Neuronal stem cell (in vitro differentiated cells): ENCODE measurements at regions not wholly inside any gene's neighbourhood (a gene's known extent, or its start where the extent isn't known, plus 50 kb on each side); places are given as distances from the start of the nearest gene placed in this dataset.

Experiments used
- DNase-seq: peaks from one replicate; pipeline ENCODE4 v3.0.0-alpha.2; 2013; ENCODE audit warnings: low spot score
- H2AFZ ChIP-seq: one replicate; pipeline ENCODE4 v1.6.1; 2013; ENCODE audit warnings: mild to moderate bottlenecking, low read length, inconsistent platforms
- H2AK5ac ChIP-seq: 2 replicates; pipeline ENCODE4 v1.6.1; 2013; ENCODE audit warnings: low read depth, mild to moderate bottlenecking, inconsistent platforms, low read length, moderate library complexity, mixed read lengths
- H2BK120ac ChIP-seq: 2 replicates; pipeline ENCODE4 v1.6.1; 2013; ENCODE audit warnings: low read depth, mild to moderate bottlenecking, inconsistent platforms, low read length, moderate library complexity, mixed read lengths
- H2BK12ac ChIP-seq: one replicate; pipeline ENCODE4 v1.6.1; 2013; ENCODE audit warnings: low read length, inconsistent platforms
- H2BK15ac ChIP-seq: 2 replicates; pipeline ENCODE4 v1.6.1; 2013; ENCODE audit warnings: mild to moderate bottlenecking, low read length, inconsistent platforms, mixed read lengths
- H2BK5ac ChIP-seq: one replicate; pipeline ENCODE4 v1.6.1; 2013; ENCODE audit warnings: inconsistent platforms, mild to moderate bottlenecking, low read length, moderate library complexity
- H3K14ac ChIP-seq: one replicate; pipeline ENCODE4 v1.6.1; 2013; ENCODE audit warnings: low read length, inconsistent platforms
- H3K18ac ChIP-seq: 2 replicates; pipeline ENCODE4 v1.6.1; 2013; ENCODE audit warnings: low read length, inconsistent platforms
- H3K23ac ChIP-seq: 2 replicates; pipeline ENCODE4 v1.6.1; 2013; ENCODE audit warnings: low read depth, mild to moderate bottlenecking, mixed read lengths, low read length, inconsistent platforms; ENCODE audit not compliant: poor library complexity
- H3K27ac ChIP-seq: replicated peaks from 3 replicates; pipeline ENCODE4 v1.5.1; 2013; ENCODE audit warnings: low read length, inconsistent platforms
- H3K27me3 ChIP-seq, 3 experiments: 2 replicates each; pipeline ENCODE4 v1.6.1; 2013; ENCODE audit warnings: low read length in 3 of 3, mild to moderate bottlenecking in 2 of 3, inconsistent platforms in 1 of 3, low read depth in 1 of 3, mixed read lengths in 1 of 3, moderate library complexity in 1 of 3; ENCODE audit not compliant: control insufficient read depth in 3 of 3, insufficient read depth in 3 of 3
- H3K36me3 ChIP-seq, 2 donors: replicated peaks in 1 of 2; 2 replicates each; pipeline ENCODE4 v1.6.1; 2013; ENCODE audit warnings: low read length in 2 of 2; ENCODE audit not compliant: control insufficient read depth in 2 of 2, insufficient read depth in 2 of 2
- H3K4ac ChIP-seq: 2 replicates; pipeline ENCODE4 v1.6.1; 2013; ENCODE audit warnings: inconsistent platforms, mild to moderate bottlenecking, low read length, moderate library complexity
- H3K4me1 ChIP-seq, 2 donors: 1 replicate in 1 of 2; 2 replicates in 1 of 2; pipeline ENCODE4 v1.6.1; 2013; ENCODE audit warnings: low read length in 2 of 2, low read depth in 1 of 2; ENCODE audit not compliant: control insufficient read depth in 2 of 2, insufficient read depth in 1 of 2
- H3K4me2 ChIP-seq: one replicate; pipeline ENCODE4 v1.6.1; 2013; ENCODE audit warnings: mild to moderate bottlenecking, low read length, inconsistent platforms; ENCODE audit not compliant: insufficient read depth, poor library complexity, severe bottlenecking
- H3K4me3 ChIP-seq, 2 donors: 2 replicates each; pipeline ENCODE4 v1.5.1; 2013; ENCODE audit warnings: low read length in 2 of 2, mild to moderate bottlenecking in 2 of 2, inconsistent platforms in 1 of 2, moderate library complexity in 1 of 2
- H3K79me1 ChIP-seq: one replicate; pipeline ENCODE4 v1.6.1; 2013; ENCODE audit warnings: low read depth, mild to moderate bottlenecking, inconsistent platforms, low read length, moderate library complexity
- H3K9ac ChIP-seq: one replicate; pipeline ENCODE4 v1.6.1; 2013; ENCODE audit warnings: mild to moderate bottlenecking, low read depth, low read length, inconsistent platforms; ENCODE audit not compliant: poor library complexity
- H3K9me3 ChIP-seq, 2 donors: replicated peaks in 1 of 2; 2 replicates each; pipeline versions ENCODE3 to v1.6.1; 2013; ENCODE audit warnings: low read length in 2 of 2, mild to moderate bottlenecking in 2 of 2, inconsistent platforms in 1 of 2, low read depth in 1 of 2, mixed read lengths in 1 of 2, moderate library complexity in 1 of 2; ENCODE audit not compliant: control insufficient read depth in 2 of 2, insufficient read depth in 1 of 2
- H4K8ac ChIP-seq: one replicate; pipeline ENCODE4 v1.6.1; 2013; ENCODE audit warnings: low read depth, mild to moderate bottlenecking, inconsistent platforms, low read length, moderate library complexity
- H4K91ac ChIP-seq: one replicate; pipeline ENCODE4 v1.6.1; 2013; ENCODE audit warnings: low read length, low read depth, mild to moderate bottlenecking, inconsistent platforms; ENCODE audit not compliant: poor library complexity
- WGBS, 2 donors: extraction: QIAGEN DNeasy Blood & Tissue Kit; methylation state at CpG; one replicate each; pipeline ENCODE4 v1.1.7; 2013; ENCODE audit warnings: missing lambda C conversion rate in 2 of 2, mixed read lengths in 1 of 2; ENCODE audit not compliant: insufficient read length in 2 of 2, insufficient replicate concordance in 1 of 2; ENCODE audit errors: extremely low coverage in 2 of 2; 5-methylcytosine and 5-hydroxymethylcytosine counted together

GRCh38 chr5:93653716-93654115 lies 70.7 kb downstream of the NR2F1 start:
- no peak overlapping the region for H3K4ac ChIP-seq
- no peak overlapping the region for H3K27ac ChIP-seq
- no CpG with 5 or more reads among the region's 1 CpG for WGBS, 2 donors
- H3K4me3 ChIP-seq = no peak overlapping the region
- H2BK15ac ChIP-seq = no peak overlapping the region
- H4K91ac ChIP-seq = no peak overlapping the region
- H2AK5ac ChIP-seq = no peak overlapping the region
- H3K79me1 ChIP-seq = no peaks in the 10 kb centered on the region
- no peak overlapping the region for H4K8ac ChIP-seq
- H3K18ac ChIP-seq = no peak overlapping the region
- peaks cover 0 to 4% of the 10 kb centered on the region in 2 donors for H3K4me1 ChIP-seq
- H3K4me2 ChIP-seq = no peak overlapping the region
- no peak overlapping the region for H3K9ac ChIP-seq
- DNase-seq = no peak
- no peak overlapping the region for H2BK120ac ChIP-seq
- no peak overlapping the region for H3K23ac ChIP-seq
- no peak overlapping the region for H2BK5ac ChIP-seq
- H2BK12ac ChIP-seq = no peak overlapping the region
- H3K36me3 ChIP-seq = no peaks in the 10 kb centered on the region
- no peaks in the 10 kb centered on the region for H3K27me3 ChIP-seq
- no peak overlapping the region for H2AFZ ChIP-seq
- H3K14ac ChIP-seq = no peak overlapping the region
- H3K9me3 ChIP-seq = peaks cover 0 to 4% of the 10 kb centered on the region in 2 donors

DNA sequence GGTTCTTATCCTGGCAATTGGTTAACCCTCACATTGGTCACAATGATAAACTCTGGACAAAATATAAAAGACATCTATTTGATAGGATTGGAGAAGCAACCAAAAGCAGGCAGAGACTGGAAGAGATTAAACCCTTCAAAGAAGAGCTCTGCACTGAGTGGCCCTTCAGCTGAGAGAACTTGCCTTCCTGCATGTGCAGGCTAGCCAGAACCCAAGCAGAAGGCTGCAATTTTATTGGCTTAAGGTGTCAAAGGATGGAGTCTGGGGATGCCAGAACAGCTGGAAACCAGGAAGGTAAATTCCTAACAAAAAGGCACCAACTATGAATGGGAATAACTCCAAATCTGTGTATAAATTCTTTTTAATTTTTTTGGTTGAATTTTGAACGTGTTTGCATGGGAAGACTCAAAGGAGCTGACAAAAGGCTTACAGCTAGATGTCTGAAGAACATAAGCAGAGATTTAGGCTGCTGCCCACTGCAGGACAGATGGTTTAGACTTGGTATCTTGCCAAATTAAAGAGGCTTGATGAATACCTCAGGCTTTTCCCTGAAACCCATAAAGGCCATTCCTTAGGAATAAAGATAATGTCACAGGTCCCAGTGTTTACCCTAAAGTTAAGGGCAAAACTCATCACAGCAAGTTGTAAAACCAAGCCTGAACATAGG lies 66.3 kb downstream of the NR2F1 start:
- Histone ChIP-seq H4K8ac (no peak overlapping the region), H4K91ac (no peak overlapping the region), H3K14ac (no peak overlapping the region), H2AFZ (no peak overlapping the region), H3K18ac (no peak overlapping the region), H2BK120ac (no peak overlapping the region), H3K9me3 (peaks cover 0 to 4% of the 10 kb centered on the region in 2 donors), H3K9ac (no peak overlapping the region), H3K27me3 (no peaks in the 10 kb centered on the region), H3K4me2 (no peak overlapping the region), H3K79me1 (no peaks in the 10 kb centered on the region), H2BK15ac (no peak overlapping the region), H3K36me3 (no peaks in the 10 kb centered on the region), H3K4me1 (no peaks in the 10 kb centered on the region), H2BK5ac (no peak overlapping the region), H3K23ac (no peak overlapping the region), H2AK5ac (no peak overlapping the region), H2BK12ac (no peak overlapping the region), H3K27ac (no peak overlapping the region), H3K4me3 (no peak overlapping the region), H3K4ac (no peak overlapping the region)
- no peak for DNase-seq
- no CpG with 5 or more reads among the region's 1 CpG for WGBS, 2 donors

- DNase-seq = no peak
- H2AFZ ChIP-seq = no peak overlapping the region
- no peak overlapping the region for H2BK12ac ChIP-seq
- H3K36me3 ChIP-seq = no peaks in the 10 kb centered on the region
- no peak overlapping the region for H2BK15ac ChIP-seq
- H3K27ac ChIP-seq = no peak overlapping the region
- no peak overlapping the region for H3K4ac ChIP-seq
- no peak overlapping the region for H4K8ac ChIP-seq
- H3K27me3 ChIP-seq = no peaks in the 10 kb centered on the region
- no peaks in the 10 kb centered on the region for H3K4me1 ChIP-seq
- H3K4me3 ChIP-seq = no peak overlapping the region
- no peaks in the 10 kb centered on the region for H3K9me3 ChIP-seq
- H3K9ac ChIP-seq = no peak overlapping the region
- H2AK5ac ChIP-seq = no peak overlapping the region
- H3K18ac ChIP-seq = no peak overlapping the region
- H2BK120ac ChIP-seq = no peak overlapping the region
- H4K91ac ChIP-seq = no peak overlapping the region
- no peak overlapping the region for H2BK5ac ChIP-seq
- no CpG with 5 or more reads among the region's 2 CpGs for WGBS, 2 donors
- H3K23ac ChIP-seq = no peak overlapping the region
- no peaks in the 10 kb centered on the region for H3K79me1 ChIP-seq
- no peak overlapping the region for H3K4me2 ChIP-seq
- H3K14ac ChIP-seq = no peak overlapping the region
Observed at GRCh38 chr5:93644760-93645159, 61.7 kb downstream of the NR2F1 start.
